DMS153 treated with DMSO at 0.1 percent for 48 hours (cell line): ENCODE measurements at regions not wholly inside any gene's neighbourhood (a gene's known extent, or its start where the extent isn't known, plus 50 kb on each side); places are given as distances from the start of the nearest gene placed in this dataset.

Experiments used
- DNase-seq: peaks from one replicate; lab custom pipeline; 2025; ENCODE audit not compliant: unreplicated experiment; lab: John Stamatoyannopoulos, UW

DNA sequence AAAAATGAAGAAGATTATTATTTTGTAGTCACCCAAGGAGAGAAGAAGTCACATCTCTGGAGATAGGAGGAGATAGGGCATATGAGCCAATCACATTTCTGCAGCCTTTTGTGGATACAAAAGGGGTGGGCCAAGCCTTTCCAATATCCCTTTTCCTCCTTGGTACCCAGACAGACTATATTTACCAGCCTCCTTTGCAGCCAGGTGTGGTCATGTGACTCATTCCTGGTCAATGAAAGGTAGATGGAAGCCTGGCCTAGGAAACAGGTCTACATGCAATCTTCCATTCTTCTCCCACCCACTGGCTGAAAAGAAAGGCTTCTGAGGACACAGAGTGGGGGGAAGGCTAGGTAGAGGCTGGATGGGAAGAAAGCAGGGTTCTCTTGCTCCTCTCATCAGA is 58.1 kb upstream of the ERG start:
- DNase-seq, result no peak

DNA sequence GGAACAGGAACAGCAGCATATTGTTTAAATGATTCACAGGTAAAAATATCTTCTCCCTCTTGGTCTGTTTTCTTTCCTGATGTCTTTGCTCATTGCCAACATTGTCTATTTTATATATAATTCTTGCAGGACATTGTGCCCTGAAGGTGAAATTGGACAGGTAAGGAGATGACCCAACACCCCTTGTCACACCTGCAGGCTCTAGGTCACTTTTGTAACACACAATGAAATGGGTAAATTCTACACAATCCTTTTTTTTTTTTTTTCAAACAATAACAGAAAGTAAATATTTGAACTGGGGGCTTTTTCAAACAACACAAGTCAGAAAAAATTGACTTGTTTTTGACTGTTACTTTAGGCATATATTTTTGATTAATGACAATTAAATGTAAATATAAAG is 62.9 kb upstream of the ERG start:
- no peak for DNase-seq

DNA sequence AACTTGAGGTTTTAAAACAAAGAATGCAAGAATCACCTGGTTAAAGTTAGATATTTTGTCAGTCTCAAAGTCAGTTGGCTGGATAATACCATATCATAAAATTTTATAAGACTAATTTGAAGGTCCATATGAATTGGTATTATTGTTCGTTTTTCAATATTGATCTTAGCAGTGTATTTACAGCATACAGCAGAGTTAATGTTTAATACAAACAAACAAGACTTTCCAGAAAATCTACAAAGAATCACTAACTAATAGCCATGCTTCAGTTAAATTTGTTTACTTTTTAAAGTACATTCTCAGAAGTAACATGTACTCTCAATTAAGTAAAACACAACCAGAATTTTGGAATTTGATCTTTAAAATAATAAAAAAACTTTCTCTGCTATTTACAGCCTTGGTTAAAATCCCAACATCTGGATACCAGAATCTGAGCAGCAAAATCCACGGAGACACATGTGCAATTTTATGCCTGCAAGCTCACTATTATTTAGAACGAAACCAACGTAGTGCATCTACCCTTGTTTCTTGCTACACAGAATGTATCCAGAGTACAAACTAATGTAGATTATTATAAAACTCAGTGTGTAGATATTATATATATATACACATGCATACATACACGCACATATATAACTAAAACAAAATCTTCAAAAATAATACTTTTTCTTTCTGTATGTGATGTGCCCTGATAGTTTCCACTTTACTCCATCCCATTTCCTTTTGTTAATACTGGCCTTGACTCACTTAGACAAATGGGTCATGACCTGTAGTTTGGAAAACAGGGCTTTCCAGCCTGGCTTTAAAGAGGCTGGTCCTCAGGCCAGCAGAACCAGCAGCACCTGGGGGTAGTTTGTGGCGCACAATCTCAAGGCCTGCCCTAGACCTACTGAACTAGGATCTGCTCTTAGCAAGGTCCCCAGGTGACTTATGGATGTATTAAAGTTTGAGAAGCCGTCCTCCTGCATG is 63.6 kb upstream of the ERG start:
- no peak for DNase-seq

GRCh38 chr21:38567335-38567969 is 69.2 kb upstream of the ERG start:
- no peak for DNase-seq

DNA sequence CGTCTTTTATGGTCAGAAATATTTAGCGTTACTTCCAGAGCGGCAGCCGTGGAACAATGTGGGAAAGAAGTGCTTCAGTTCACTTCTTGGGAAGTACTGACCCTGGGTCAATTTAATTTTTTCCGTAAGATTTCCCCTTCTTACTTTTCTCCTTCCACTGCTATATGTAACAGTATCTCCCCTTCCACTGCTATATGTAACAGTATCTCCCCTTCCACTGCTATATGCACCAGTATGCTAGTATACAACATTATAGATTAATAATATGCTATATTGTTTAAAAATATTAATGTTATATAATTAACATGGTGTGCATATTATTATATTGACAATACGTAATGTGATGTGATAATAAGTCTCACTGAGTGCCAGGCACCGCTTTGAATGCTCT is 69.7 kb upstream of the ERG start:
- no peak for DNase-seq

- no peak for DNase-seq
These were observed 71.5 kb upstream of the ERG start for GRCh38 chr21:38569733-38570132.

- no peak for DNase-seq
These were observed 72.3 kb upstream of the ERG start for GRCh38 chr21:38570596-38570995.

DNA sequence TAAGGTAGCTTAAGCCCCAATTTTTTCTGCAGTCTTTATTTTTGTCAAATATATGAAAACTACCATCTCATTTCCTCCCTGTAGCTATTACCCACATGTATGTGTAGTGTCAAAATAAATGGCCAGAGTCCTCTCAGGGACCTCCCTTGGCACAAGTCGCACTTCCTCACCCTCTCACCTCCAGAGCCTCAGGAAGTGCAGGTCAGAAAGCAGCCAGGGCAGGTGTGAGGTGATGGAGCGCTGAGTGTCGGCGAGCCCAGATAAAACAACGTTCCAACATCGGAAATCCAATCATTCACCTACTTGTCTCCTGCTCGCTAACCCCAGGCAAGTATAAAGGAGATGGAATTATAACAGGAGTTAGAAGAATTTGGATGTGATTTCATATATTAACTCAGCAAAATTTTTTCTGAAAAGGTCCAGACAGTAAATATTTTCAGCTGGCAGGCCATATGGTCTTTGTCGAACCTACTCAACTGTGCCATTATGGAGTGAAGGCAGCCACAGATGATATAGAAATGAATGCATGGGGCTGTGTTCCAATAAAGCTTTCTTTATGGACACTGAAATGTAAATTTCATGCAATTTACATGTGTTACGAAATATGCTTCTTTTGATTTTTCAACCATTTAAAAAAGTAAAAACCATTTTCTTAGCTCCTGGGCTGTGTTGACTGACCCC is 76.8 kb upstream of the ERG start:
- no peak for DNase-seq

DNA sequence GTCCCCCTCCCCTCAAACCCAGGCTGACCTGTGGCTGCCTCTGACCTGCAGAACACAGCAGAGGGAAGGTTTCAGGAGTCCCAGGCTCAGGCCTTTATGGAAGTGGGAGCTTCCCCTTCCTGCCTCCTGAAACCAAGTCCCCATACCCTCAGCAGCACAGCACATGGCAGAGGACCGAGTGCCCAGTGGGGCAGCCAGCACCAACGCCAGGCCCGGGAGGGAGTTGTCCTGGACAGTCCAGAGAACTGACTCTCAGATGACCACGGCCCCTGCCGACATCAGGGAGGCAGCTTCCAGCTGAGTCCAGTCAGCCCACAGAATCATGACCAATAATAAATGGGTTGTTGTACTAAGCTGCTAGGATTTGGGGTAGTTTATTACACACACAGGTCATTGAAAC is 79.6 kb upstream of the ERG start:
- DNase-seq, result no peak

- no peak for DNase-seq
These were observed 92.4 kb upstream of the ERG start for GRCh38 chr21:38590449-38591217.

- no peak for DNase-seq
These were observed 92.9 kb upstream of the ERG start for GRCh38 chr21:38591218-38591537.

DNA sequence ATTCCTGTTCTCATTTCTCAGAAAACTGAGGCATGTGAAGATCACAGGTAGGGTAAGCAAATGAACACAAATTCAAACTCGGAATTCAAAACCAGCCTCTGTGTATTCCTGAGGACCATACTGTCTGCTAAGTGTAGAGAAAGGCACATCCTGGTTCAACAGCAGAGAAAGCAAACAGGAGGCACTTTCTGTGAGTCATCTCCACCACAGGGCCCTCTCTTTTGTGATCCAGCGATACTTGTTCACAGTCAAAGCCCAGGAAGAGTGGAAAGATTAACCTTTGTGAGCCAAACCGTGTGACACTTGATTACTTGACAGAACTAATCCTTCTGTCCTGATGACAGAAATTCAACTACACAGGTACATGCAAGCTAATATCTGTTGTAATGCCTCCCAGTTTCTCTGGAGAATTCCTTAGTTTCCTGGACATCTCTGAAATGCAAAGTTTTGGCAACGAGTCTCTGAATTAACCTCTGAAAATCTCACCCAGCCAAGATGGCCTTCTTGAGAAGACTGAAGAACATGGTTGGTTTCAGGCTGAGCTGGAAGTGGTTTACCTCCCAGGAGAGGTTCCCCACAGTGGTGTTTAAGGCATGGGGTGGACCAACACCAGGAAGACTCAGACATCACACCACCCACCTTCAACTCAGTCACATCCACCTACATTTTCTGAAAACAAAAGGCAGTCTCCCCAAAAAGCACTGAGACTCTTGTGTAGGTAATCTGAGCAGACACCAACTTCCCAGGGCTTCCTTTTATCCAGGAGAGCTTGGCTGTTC is 98.2 kb upstream of the ERG start:
- DNase-seq, result no peak

DNA sequence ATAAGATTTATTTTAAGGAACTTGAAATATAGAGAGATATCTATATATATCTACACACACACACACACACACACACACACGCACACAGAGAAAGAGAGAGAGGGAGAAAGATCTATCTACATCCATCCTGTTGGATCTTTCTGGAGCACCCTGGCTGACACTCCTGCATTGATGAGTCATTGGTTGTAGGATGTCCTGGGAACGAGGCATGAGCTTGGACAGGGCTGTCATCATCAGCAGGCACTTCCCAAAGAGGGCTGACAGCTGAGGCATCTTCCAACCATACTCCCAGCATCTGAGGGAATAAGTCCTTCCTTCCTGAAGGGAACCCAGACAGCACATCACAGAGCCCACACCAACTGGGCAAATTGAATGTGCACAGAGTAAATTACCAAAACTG is 99.1 kb upstream of the ERG start:
- DNase-seq, result no peak

DNA sequence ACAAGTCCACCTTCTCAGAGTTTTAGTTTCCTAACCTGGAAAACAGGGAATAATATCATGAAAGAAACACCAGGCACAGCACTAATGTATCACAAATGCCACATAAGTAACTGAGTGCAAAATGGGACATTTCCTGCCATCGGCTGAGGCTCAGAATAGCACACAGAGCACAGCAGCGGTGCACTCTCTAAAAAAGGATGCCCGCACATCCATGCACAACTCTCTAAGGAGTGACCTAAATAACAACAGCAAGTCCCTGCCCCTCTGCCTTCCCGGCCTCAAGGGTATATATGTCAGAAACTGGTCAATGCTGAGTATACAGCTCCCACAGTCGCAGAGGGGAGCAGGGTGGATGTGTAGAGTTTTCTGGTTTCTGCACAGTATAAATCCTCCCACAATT is 100.1 kb upstream of the ERG start:
- DNase-seq, result no peak

- no peak for DNase-seq
These were observed 101.2 kb upstream of the ERG start for GRCh38 chr21:38599381-38599975.

DNA sequence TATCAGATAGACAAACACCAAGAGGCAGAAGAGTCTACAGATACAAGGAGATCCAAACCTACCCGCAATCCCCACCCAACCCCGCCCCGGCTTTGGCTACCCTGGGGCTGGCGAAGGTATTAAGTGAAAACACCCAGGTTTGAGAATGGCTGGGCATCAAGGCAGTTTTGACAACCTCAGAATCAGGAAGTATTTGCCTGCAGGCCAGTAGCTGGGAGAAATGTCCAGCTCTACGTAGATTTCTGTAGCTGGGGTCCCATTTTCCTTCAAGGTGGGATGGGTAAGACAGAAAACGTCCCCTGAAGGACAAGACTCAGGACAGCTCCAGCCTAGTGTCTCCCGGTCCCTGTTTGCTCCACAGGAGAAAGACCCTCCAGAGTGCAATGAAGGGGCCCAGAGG is 101.8 kb upstream of the ERG start:
- no peak for DNase-seq

- no peak for DNase-seq
These were observed 107.0 kb upstream of the ERG start for GRCh38 chr21:38605236-38605635.

DNA sequence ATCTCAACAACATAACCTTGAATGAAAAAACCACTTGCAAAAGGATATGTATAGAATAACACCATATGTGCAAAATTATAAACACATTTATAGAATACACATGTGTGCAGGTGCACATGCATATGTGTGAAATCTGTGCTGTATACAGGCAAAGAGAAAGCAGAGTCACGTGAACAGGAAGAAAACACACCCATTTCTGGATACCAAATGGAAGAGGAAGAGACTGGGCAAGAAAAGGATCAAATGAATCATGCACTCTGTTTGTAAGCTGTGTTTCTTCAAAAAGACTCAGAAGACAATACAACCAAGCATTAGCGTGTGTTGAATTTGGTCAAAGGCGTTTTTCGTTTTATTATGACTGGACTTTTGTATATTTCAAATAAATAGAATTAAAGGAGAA is 111.3 kb upstream of the ERG start:
- DNase-seq, result no peak

DNA sequence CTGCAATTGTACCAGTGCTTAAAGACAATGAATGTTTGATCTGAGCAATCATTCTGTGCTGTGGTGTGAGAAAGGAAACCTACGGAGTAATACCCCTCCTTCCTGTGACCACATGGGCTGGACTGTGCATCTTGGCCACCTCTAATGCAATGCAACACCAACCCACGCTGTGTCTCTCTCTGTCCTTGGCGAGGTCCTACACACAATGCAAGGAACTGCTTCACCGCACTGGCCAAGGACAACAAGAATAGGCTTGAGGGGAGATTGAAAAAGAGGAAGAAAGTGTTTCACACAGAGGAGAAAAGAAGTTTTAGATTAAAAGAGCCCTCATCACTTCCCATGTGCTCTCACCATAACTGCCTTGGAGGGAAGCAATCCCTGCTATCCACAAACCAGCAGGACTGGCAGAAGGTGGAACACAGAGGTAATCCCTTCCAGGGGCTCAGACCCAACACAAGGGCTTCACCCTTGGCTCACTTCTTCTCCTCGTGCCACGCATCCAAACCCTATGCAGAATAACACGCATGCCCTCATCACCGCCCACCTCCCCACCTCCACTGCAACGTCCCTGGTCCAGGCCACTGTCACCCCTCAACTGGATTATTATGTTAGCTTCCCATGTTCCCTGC is 112.5 kb upstream of the ERG start:
- DNase-seq, result no peak

- DNase-seq, result no peak
These were observed 113.0 kb upstream of the ERG start for GRCh38 chr21:38611277-38611676.
